OCI-M2 (cell line): ENCODE measurements at regions not wholly inside any gene's neighbourhood (a gene's known extent, or its start where the extent isn't known, plus 50 kb on each side); places are given as distances from the start of the nearest gene placed in this dataset.

Experiments used
- DNase-seq: peaks from one replicate; lab custom pipeline; 2025; ENCODE audit not compliant: unreplicated experiment; lab: John Stamatoyannopoulos, UW

GRCh38 chr6:105967917-105968602 lies 118.1 kb upstream of the PRDM1 start:
- DNase-seq = no peak

GRCh38 chr6:105966481-105966880 lies 119.7 kb upstream of the PRDM1 start:
- no peak for DNase-seq

DNA sequence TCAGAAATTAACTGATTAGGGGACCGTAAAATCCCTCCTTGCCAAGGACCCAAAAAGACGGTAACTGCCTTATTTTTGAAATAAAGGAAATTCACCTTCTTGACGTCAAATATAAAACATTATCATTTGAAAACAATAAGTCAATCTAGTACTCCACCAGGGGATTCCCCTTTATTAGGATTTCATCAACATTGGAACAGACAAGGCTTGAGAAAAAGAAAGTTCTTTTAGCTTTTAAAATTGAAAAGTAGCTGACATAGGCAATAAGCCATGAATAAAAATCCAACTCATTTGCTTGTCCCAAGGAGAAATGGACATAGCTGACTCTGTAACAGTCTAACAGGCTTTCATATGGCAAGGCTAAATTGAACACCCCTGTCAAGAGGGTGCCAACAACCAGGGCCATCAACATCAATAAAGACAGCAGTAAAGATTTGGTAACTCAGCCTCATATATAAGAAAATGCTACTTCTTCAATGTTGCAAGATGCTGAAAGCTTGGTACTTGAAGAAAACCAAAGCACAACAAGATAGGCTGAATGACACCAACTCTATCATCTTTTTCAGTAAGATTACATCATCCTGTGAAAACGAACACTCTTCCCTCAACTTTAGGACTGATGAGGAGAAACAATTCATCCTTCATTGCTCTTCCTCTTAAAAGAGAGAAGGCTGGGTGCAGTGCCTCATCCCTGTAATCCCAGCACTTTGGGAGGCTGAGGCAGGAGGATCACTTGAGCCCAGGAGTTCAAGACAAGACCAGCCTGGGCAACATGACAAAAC lies 121.0 kb upstream of the PRDM1 start:
- no peak for DNase-seq

DNA sequence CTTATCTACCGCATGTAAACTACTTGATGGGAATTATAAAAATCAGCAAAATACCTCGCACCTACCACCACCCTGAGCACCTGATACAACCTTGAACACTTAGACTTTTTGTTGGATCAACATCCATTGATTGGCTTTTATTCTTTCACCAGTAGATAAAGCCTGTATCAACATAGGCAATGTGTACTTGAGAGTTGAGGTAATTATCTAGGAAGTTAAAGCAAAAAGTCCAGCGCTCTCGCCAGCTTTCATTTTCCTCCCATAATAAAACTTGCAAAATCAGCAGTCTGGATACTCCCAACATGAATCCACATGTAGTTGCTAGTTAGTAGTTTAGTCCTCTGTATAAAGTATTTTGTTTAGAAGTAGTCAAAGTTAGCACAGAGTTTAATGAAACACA lies 132.0 kb upstream of the PRDM1 start:
- DNase-seq = no peak

DNA sequence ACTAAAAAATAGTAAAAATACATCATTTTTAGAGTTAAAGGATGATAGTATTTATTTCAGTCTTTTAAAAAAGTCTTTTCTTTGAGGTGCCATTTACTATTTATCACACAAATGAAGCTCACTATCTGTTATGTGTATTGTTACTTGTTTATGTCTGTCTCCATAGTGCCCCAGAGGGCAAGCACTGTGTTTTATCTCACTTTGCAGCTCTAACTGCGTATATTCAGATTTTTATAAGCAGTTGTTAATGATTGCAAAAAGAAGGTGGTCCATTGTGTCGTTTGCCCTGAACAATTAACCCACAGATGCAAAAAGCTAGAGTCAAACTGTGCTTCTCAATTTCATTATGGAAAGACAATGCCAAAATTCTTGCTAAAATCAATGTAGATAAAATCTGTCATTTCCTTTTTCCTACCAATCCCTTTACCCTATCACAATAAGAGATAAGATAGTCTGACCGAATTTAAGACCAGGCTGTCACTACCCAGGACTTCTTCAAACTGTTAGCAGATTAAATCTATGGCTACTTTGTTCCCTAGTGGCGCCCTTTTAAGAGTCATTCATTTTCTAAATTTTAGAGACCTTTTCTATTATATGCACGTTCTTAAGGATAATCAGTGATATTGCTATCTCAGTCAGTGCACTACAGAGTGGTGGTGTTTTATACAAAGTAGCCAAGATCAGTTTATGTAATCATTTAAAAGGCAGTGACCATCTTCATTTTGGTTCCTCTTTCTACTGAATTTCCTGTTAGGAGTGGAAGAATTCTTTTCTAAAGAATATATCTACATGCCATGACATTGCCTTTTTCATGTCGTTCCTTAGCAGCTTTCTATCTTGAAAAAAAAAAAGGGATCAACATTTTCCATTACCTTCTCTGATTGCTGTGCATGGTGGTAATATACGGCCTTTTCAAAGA lies 133.1 kb upstream of the PRDM1 start:
- peak; percentile 74 for DNase-seq

DNA sequence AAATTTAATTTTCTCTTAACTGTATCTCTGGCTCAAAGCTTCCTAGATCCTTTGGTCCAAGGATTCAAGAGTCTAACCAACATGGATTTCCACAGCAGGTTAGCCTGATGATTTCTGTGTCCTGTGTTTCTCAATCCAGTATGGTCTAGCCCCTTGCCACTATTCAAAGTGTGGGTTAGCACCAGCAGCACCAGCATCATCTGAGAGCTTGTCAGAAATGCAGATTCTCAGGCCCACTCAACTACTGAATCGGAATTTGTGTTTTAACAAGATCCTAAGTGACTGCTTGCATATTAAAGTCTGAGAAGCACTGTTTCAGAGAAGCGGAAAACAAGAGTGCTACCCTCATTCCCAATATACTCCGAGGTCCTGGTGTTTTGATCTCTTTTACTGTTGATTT lies 133.8 kb upstream of the PRDM1 start:
- DNase-seq = no peak

DNA sequence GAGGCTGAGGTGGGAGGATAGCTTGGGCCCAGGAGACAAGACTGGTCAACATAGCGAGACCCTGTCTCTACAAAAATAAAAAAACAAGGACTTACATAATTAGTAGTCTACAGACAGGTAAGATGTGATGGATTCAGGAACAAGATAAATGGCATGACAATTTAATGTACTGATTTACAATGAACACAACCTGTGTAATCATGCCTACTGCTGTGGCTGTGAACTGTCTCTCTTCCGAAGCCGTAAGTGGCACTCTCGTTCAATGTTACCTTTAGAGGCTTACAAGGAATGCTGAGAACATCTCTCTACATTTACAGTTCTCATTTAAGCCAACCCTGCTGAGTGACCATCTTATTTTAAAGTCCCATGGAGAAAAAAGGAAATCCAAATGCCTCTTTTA lies 134.8 kb upstream of the PRDM1 start:
- DNase-seq = no peak

DNA sequence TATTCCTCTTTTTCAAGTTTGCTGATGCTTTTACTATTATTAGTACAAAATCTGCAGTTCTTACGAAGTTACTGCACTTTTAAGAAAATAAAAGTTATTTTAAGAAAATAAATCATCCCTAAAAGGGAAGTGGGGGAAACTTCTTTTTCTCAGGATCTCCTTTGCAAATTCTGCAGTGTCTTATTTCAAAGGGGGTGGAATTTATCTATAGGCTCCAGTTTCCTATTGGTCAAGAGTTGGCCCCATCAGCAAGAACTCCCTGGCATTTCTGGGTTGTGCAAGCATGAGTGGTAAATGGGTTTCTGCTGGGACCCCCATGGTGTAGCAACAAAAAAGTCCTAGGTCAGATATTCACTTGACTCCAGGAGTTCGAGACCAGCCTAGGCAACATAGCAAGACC lies 136.3 kb upstream of the PRDM1 start:
- no peak for DNase-seq

DNA sequence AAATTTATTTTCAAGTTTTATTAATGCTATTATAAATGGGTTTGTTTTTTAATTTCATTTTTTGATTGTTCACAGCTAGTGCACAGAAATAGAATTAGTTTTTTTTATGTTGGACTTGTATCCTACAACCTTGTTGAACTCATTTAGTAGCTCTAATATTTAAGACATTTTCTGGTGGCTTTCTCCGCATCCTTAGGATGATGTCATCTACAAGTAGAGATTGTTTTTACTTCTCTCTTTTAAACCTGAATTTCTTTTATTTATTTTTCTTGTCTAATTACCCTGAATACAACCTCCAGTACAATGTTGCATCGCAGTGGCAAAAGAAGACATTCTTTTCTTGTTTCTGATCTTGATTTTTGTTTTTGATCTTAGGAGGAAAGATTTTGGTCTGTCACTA lies 142.6 kb upstream of the PRDM1 start:
- DNase-seq = no peak

DNA sequence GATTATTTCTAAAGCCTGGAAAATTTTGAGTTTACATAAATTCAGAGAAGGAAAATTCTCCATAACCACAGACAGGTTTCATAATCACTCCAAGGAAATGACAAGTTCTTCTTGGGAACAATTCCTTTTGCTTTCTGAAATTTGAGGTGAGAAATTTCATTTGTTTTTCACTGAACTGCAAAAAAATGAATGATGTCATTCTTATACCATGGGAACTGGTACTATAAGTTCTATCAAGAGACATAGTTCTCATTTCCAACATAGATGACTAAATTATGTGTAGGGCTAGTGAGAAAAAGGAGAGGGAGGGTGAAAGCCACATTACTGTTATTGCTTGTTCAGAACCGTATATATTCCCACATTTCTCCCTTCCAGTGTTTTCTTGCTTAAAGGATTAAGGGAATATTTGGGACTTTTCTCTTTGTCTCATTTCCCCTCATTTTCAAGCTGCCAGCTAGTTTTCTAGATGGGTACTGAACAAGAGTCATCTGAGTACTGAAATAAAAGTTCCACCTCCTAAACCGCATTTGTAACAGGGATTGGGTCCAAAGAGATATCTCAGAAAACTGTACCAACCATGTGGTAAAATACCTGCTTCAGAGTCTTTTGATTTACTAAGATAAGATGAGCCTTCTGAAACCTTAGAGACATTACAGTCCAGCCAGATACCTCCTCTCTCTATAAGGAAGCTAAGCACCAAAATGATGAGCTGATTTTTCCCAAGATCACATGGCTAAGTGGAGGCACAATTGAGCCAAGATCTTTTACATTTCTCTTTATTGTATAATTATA lies 144.3 kb upstream of the PRDM1 start:
- DNase-seq = no peak

GRCh38 chr6:105940990-105941389 lies 145.1 kb upstream of the PRDM1 start:
- DNase-seq = no peak

- no peak for DNase-seq
Measured at GRCh38 chr6:105936972-105937371, 149.2 kb upstream of the PRDM1 start.

DNA sequence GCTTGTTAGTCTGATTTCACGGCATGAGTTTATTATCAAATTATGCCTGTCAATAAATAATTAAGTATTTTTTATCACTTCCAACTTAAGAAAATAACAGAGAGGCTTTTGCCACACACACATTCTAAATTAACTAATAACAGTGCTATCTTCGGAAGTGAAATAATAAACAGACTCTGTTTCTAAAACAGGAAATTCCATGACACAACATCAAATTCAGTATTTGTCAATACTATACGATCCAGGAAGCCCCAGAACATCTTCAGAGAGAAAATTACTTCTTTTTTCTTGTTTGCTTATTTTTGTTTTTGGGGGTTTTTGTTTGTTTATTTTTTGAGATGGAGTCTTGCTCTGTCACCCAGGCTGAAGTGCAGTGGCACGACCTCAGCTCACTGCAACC lies 150.7 kb upstream of the PRDM1 start:
- no peak for DNase-seq

GRCh38 chr6:105934708-105935107 lies 151.4 kb upstream of the PRDM1 start:
- no peak for DNase-seq

- DNase-seq = no peak
Measured at GRCh38 chr6:105932440-105932839, 153.7 kb upstream of the PRDM1 start.

DNA sequence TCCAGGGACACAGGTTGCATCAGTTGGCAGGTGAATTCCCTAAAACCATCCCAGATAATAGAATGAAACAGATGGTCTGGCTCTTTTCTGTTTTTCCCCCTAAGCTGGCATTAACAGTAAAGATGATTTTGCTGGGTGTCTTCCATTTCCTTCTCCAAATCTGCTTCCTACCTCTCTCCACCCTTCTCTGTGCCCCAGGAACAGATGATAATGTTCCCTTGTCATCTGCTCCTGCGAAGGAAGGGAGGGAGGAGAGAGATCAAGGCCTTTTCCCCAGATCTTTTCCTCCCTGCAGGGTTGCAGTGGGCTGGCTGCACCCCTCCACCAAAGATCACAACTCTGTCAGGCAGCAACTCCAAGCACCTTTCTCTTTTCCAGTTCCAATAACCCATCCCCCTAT lies 156.5 kb upstream of the PRDM1 start:
- no peak for DNase-seq

DNA sequence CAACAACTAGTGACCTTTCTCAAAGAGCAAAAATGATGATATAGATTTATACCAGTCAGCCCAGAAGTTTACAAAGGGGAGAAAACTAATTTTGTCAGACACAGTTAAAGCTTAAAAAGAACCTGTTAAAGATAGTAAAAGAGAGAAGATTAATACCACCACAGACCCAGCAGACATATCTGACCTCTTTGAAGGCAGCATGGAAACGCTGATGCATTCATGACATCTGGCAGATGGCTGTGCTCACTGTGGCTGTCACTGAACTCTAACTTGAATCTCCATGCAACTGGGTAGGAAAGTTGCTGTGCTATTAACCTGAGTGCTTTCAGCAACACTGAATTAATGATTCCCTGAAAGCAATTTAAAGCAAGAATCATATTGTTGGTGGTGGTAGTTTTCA lies 159.8 kb upstream of the PRDM1 start:
- DNase-seq = no peak

GRCh38 chr6:105925706-105926105 lies 160.4 kb upstream of the PRDM1 start:
- DNase-seq = no peak

DNA sequence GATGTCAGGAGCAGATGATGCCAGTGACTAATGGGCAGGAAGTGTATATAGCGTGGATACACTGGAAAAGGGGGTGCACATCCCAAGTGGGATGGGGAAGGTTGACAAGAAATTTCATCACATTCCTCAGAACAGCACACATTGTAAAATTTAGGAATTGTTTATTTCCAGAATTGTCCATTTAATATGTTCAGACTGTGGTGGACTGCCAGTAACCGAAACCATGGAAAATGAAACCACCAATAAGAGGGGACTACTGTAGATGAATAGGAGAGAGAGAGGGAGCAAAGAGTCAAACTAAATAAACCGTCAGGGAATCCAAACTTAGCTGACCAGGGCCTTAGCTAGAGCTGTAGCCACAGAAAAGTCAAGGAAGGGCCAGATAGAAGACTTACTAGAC lies 164.4 kb upstream of the PRDM1 start:
- no peak for DNase-seq

DNA sequence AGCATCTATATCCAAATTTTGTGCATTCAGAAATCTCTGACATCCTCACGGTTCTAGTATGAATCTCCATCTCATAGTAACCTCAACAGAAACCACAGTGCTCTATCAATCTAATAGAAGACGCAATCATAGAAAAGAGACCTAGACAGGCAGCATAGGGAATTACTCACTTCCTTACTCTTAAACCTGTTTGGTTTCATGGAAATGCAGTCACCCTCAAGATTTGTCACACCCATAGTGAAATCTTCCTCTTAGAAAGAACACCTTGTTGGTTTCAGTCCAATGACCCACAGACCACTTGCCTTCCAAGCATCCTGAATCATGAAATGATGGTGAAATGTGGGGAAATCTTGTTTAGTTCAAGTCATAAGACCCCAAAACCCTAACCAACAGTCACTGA lies 166.1 kb upstream of the PRDM1 start:
- no peak for DNase-seq
